Neuronal stem cell (in vitro differentiated cells): ENCODE measurements at regions not wholly inside any gene's neighbourhood (a gene's known extent, or its start where the extent isn't known, plus 50 kb on each side); places are given as distances from the start of the nearest gene placed in this dataset.

Experiments used
- DNase-seq: peaks from one replicate; pipeline ENCODE4 v3.0.0-alpha.2; 2013; ENCODE audit warnings: low spot score
- H2AFZ ChIP-seq: one replicate; pipeline ENCODE4 v1.6.1; 2013; ENCODE audit warnings: mild to moderate bottlenecking, low read length, inconsistent platforms
- H2AK5ac ChIP-seq: 2 replicates; pipeline ENCODE4 v1.6.1; 2013; ENCODE audit warnings: low read depth, mild to moderate bottlenecking, inconsistent platforms, low read length, moderate library complexity, mixed read lengths
- H2BK120ac ChIP-seq: 2 replicates; pipeline ENCODE4 v1.6.1; 2013; ENCODE audit warnings: low read depth, mild to moderate bottlenecking, inconsistent platforms, low read length, moderate library complexity, mixed read lengths
- H2BK12ac ChIP-seq: one replicate; pipeline ENCODE4 v1.6.1; 2013; ENCODE audit warnings: low read length, inconsistent platforms
- H2BK15ac ChIP-seq: 2 replicates; pipeline ENCODE4 v1.6.1; 2013; ENCODE audit warnings: mild to moderate bottlenecking, low read length, inconsistent platforms, mixed read lengths
- H2BK5ac ChIP-seq: one replicate; pipeline ENCODE4 v1.6.1; 2013; ENCODE audit warnings: inconsistent platforms, mild to moderate bottlenecking, low read length, moderate library complexity
- H3K14ac ChIP-seq: one replicate; pipeline ENCODE4 v1.6.1; 2013; ENCODE audit warnings: low read length, inconsistent platforms
- H3K18ac ChIP-seq: 2 replicates; pipeline ENCODE4 v1.6.1; 2013; ENCODE audit warnings: low read length, inconsistent platforms
- H3K23ac ChIP-seq: 2 replicates; pipeline ENCODE4 v1.6.1; 2013; ENCODE audit warnings: low read depth, mild to moderate bottlenecking, mixed read lengths, low read length, inconsistent platforms; ENCODE audit not compliant: poor library complexity
- H3K27ac ChIP-seq: replicated peaks from 3 replicates; pipeline ENCODE4 v1.5.1; 2013; ENCODE audit warnings: low read length, inconsistent platforms
- H3K27me3 ChIP-seq, 3 experiments: 2 replicates each; pipeline ENCODE4 v1.6.1; 2013; ENCODE audit warnings: low read length in 3 of 3, mild to moderate bottlenecking in 2 of 3, inconsistent platforms in 1 of 3, low read depth in 1 of 3, mixed read lengths in 1 of 3, moderate library complexity in 1 of 3; ENCODE audit not compliant: control insufficient read depth in 3 of 3, insufficient read depth in 3 of 3
- H3K36me3 ChIP-seq, 2 donors: replicated peaks in 1 of 2; 2 replicates each; pipeline ENCODE4 v1.6.1; 2013; ENCODE audit warnings: low read length in 2 of 2; ENCODE audit not compliant: control insufficient read depth in 2 of 2, insufficient read depth in 2 of 2
- H3K4ac ChIP-seq: 2 replicates; pipeline ENCODE4 v1.6.1; 2013; ENCODE audit warnings: inconsistent platforms, mild to moderate bottlenecking, low read length, moderate library complexity
- H3K4me1 ChIP-seq, 2 donors: 1 replicate in 1 of 2; 2 replicates in 1 of 2; pipeline ENCODE4 v1.6.1; 2013; ENCODE audit warnings: low read length in 2 of 2, low read depth in 1 of 2; ENCODE audit not compliant: control insufficient read depth in 2 of 2, insufficient read depth in 1 of 2
- H3K4me2 ChIP-seq: one replicate; pipeline ENCODE4 v1.6.1; 2013; ENCODE audit warnings: mild to moderate bottlenecking, low read length, inconsistent platforms; ENCODE audit not compliant: insufficient read depth, poor library complexity, severe bottlenecking
- H3K4me3 ChIP-seq, 2 donors: 2 replicates each; pipeline ENCODE4 v1.5.1; 2013; ENCODE audit warnings: low read length in 2 of 2, mild to moderate bottlenecking in 2 of 2, inconsistent platforms in 1 of 2, moderate library complexity in 1 of 2
- H3K79me1 ChIP-seq: one replicate; pipeline ENCODE4 v1.6.1; 2013; ENCODE audit warnings: low read depth, mild to moderate bottlenecking, inconsistent platforms, low read length, moderate library complexity
- H3K9ac ChIP-seq: one replicate; pipeline ENCODE4 v1.6.1; 2013; ENCODE audit warnings: mild to moderate bottlenecking, low read depth, low read length, inconsistent platforms; ENCODE audit not compliant: poor library complexity
- H3K9me3 ChIP-seq, 2 donors: replicated peaks in 1 of 2; 2 replicates each; pipeline versions ENCODE3 to v1.6.1; 2013; ENCODE audit warnings: low read length in 2 of 2, mild to moderate bottlenecking in 2 of 2, inconsistent platforms in 1 of 2, low read depth in 1 of 2, mixed read lengths in 1 of 2, moderate library complexity in 1 of 2; ENCODE audit not compliant: control insufficient read depth in 2 of 2, insufficient read depth in 1 of 2
- H4K8ac ChIP-seq: one replicate; pipeline ENCODE4 v1.6.1; 2013; ENCODE audit warnings: low read depth, mild to moderate bottlenecking, inconsistent platforms, low read length, moderate library complexity
- H4K91ac ChIP-seq: one replicate; pipeline ENCODE4 v1.6.1; 2013; ENCODE audit warnings: low read length, low read depth, mild to moderate bottlenecking, inconsistent platforms; ENCODE audit not compliant: poor library complexity
- WGBS, 2 donors: extraction: QIAGEN DNeasy Blood & Tissue Kit; methylation state at CpG; one replicate each; pipeline ENCODE4 v1.1.7; 2013; ENCODE audit warnings: missing lambda C conversion rate in 2 of 2, mixed read lengths in 1 of 2; ENCODE audit not compliant: insufficient read length in 2 of 2, insufficient replicate concordance in 1 of 2; ENCODE audit errors: extremely low coverage in 2 of 2; 5-methylcytosine and 5-hydroxymethylcytosine counted together

DNA sequence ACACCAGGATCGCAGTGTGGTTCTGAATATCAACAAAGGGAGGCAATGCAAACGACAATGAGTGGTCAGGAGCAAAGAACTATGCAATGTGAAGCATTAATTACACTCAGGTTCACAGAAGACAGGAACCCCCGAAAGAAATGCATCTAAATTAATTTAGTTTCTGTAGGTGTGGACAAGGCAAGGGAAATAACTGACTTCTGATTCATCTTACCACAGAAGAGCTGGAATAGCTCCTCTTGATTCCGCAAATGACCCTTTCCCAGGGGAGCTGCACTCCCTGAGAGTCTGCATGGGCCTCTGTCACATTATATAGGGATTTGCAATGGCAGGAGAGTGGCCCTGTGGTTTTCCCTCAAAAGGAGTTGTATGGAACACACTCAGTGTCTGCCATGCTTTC lies 263.9 kb upstream of the APCDD1 start:
- H4K91ac ChIP-seq, result no peak overlapping the region
- H2BK15ac ChIP-seq, result no peak overlapping the region
- H3K4ac ChIP-seq, result no peak overlapping the region
- no peak overlapping the region for H3K14ac ChIP-seq
- no peak overlapping the region for H2AFZ ChIP-seq
- H3K9ac ChIP-seq, result no peak overlapping the region
- no peaks in the 10 kb centered on the region for H3K4me1 ChIP-seq
- no peak overlapping the region for H2BK120ac ChIP-seq
- no CpG with 5 or more reads among the region's 4 CpGs for WGBS, 2 donors
- no peaks in the 10 kb centered on the region for H3K27me3 ChIP-seq
- no peak for DNase-seq
- H3K18ac ChIP-seq, result no peak overlapping the region
- no peak overlapping the region for H3K27ac ChIP-seq
- no peaks in the 10 kb centered on the region for H3K79me1 ChIP-seq
- H3K4me3 ChIP-seq, result no peak overlapping the region
- H2BK5ac ChIP-seq, result no peak overlapping the region
- H2AK5ac ChIP-seq, result no peak overlapping the region
- no peak overlapping the region for H4K8ac ChIP-seq
- no peak overlapping the region for H2BK12ac ChIP-seq
- no peak overlapping the region for H3K23ac ChIP-seq
- H3K36me3 ChIP-seq, result no peaks in the 10 kb centered on the region
- H3K4me2 ChIP-seq, result no peak overlapping the region
- peaks cover 0 to 2% of the 10 kb centered on the region in 2 donors for H3K9me3 ChIP-seq

DNA sequence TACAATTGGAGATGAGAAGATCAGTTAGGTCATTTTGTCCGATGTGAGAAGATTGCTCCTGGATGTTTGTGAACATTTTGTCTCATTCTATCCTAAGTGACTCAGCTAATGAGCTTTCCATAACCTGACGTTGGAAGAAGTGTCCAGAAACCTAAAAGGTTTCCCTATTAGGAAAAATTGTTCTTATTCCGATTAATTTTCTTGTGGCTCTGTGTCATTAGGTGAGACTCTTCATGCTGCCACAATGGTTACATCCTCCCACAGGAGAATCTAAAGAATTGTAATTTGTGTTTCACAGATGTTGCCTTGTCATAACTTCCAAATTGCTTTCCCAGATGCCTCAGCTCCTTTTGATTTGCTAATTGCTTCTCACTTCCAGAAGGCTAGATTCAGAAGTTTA lies 261.0 kb upstream of the APCDD1 start:
- Histone ChIP-seq H2AK5ac (no peak overlapping the region), H3K27me3 (no peaks in the 10 kb centered on the region), H4K91ac (no peak overlapping the region), H4K8ac (no peak overlapping the region), H3K4ac (no peak overlapping the region), H2BK12ac (no peak overlapping the region), H2BK120ac (no peak overlapping the region), H2BK5ac (no peak overlapping the region), H3K18ac (no peak overlapping the region), H3K4me1 (no peaks in the 10 kb centered on the region), H3K9ac (no peak overlapping the region), H3K9me3 (no peaks in the 10 kb centered on the region), H3K4me3 (no peak overlapping the region), H3K23ac (no peak overlapping the region), H3K4me2 (no peak overlapping the region), H2BK15ac (no peak overlapping the region), H3K14ac (no peak overlapping the region), H3K79me1 (no peaks in the 10 kb centered on the region), H3K27ac (no peak overlapping the region), H3K36me3 (no peaks in the 10 kb centered on the region), H2AFZ (no peak overlapping the region)
- DNase-seq, result no peak
- WGBS, 2 donors, result no CpG with 5 or more reads among the region's 3 CpGs

DNA sequence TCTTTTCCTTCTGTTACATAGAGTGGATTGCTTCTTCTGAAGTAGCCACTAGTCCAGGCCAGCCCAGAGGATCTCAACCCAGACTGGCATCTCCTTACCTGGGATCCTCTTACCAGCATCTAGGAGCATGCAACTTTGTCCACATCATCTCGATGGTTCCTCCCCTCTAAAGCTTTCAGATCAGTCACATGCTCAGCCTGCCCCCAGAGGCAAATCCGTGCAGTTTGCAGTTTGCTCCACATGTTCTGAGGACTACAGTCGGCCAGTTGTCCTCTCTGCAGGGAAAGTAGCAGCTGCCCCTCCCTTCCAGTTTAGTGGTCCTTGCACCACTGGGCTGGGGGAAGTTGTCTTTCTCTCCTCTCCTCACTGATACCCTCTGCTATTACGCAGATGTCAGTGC lies 259.8 kb upstream of the APCDD1 start:
- no peak overlapping the region for H3K9ac ChIP-seq
- WGBS, 2 donors, result no CpG with 5 or more reads among the region's 4 CpGs
- no peak overlapping the region for H3K4me3 ChIP-seq
- H3K27ac ChIP-seq, result no peak overlapping the region
- no peaks in the 10 kb centered on the region for H3K36me3 ChIP-seq
- H3K27me3 ChIP-seq, result no peaks in the 10 kb centered on the region
- H4K91ac ChIP-seq, result no peak overlapping the region
- no peaks in the 10 kb centered on the region for H3K4me1 ChIP-seq
- DNase-seq, result no peak
- H2BK12ac ChIP-seq, result no peak overlapping the region
- H3K9me3 ChIP-seq, result no peaks in the 10 kb centered on the region
- no peak overlapping the region for H2BK120ac ChIP-seq
- H2BK5ac ChIP-seq, result no peak overlapping the region
- no peak overlapping the region for H3K4ac ChIP-seq
- no peak overlapping the region for H3K23ac ChIP-seq
- no peak overlapping the region for H2AFZ ChIP-seq
- H4K8ac ChIP-seq, result no peak overlapping the region
- H2BK15ac ChIP-seq, result no peak overlapping the region
- no peak overlapping the region for H3K4me2 ChIP-seq
- H3K14ac ChIP-seq, result no peak overlapping the region
- H3K79me1 ChIP-seq, result no peaks in the 10 kb centered on the region
- H2AK5ac ChIP-seq, result no peak overlapping the region
- no peak overlapping the region for H3K18ac ChIP-seq

DNA sequence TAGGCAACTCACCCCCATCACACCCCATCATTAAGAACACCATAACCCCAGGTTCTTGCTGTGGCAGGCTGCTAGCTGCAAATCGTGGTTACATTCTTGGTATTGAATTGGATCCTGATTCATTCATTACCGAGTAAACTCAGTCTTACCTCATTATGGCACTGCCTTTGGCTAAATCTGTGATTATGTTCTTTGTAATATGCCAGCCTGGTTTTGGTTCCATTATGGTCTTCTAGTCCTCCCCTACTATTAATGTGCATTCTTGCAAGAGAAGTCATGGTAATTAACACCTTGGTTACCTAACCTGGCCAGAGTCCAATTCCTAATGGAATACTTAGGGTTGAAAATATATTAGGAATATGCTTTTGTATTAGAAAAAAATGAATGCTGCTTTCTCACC lies 258.9 kb upstream of the APCDD1 start:
- no peaks in the 10 kb centered on the region for H3K4me1 ChIP-seq
- no peak overlapping the region for H3K18ac ChIP-seq
- H2BK120ac ChIP-seq, result no peak overlapping the region
- no peak overlapping the region for H2AK5ac ChIP-seq
- no peaks in the 10 kb centered on the region for H3K36me3 ChIP-seq
- DNase-seq, result no peak
- H2BK12ac ChIP-seq, result no peak overlapping the region
- H2AFZ ChIP-seq, result no peak overlapping the region
- no peak overlapping the region for H4K8ac ChIP-seq
- no peak overlapping the region for H2BK15ac ChIP-seq
- H3K23ac ChIP-seq, result no peak overlapping the region
- H3K27ac ChIP-seq, result no peak overlapping the region
- no peak overlapping the region for H2BK5ac ChIP-seq
- H3K9me3 ChIP-seq, result no peaks in the 10 kb centered on the region
- H3K27me3 ChIP-seq, result peaks cover 0 to 2% (median 0%) of the 10 kb centered on the region in 3 experiments
- no peak overlapping the region for H4K91ac ChIP-seq
- H3K4me2 ChIP-seq, result no peak overlapping the region
- no peak overlapping the region for H3K9ac ChIP-seq
- no CpG with 5 or more reads among the region's 2 CpGs for WGBS, 2 donors
- H3K4me3 ChIP-seq, result no peak overlapping the region
- no peak overlapping the region for H3K14ac ChIP-seq
- no peak overlapping the region for H3K4ac ChIP-seq
- no peaks in the 10 kb centered on the region for H3K79me1 ChIP-seq
